Astrocyte (in vitro differentiated cells and primary cell): ENCODE measurements at regions not wholly inside any gene's neighbourhood (a gene's known extent, or its start where the extent isn't known, plus 50 kb on each side); places are given as distances from the start of the nearest gene placed in this dataset.

Experiments
- CTCF ChIP-seq: IDR thresholded peaks from 2 replicates; pipeline ENCODE4 v1.5.1; 2011; ENCODE audit warnings: low read depth, mild to moderate bottlenecking, inconsistent platforms, low read length, moderate library complexity; ENCODE audit not compliant: insufficient read depth
- EZH2 ChIP-seq: IDR thresholded peaks from 2 replicates; pipeline ENCODE4 v1.6.1; 2012; ENCODE audit warnings: mild to moderate bottlenecking, low read length, inconsistent platforms; ENCODE audit not compliant: insufficient read depth

- no peak for TF ChIP-seq CTCF
- no peak for TF ChIP-seq EZH2
Measured at GRCh38 chr11:31872076-31872443, 60.9 kb upstream of the PAX6 start.
